ENCODE measurements at regions not wholly inside any gene's neighbourhood (a gene's known extent, or its start where the extent isn't known, plus 50 kb on each side); places are given as distances from the start of the nearest gene placed in this dataset.

- no peaks in the 10 kb centered on the region for H3K9me1 ChIP-seq (replicated peaks; ENCODE audit: control insufficient read depth, extremely low read depth, insufficient read depth, low read length)
- H3K4me1 ChIP-seq (ENCODE audit: control insufficient read depth, extremely low read depth, insufficient read depth, low read length): no peaks in the 10 kb centered on the region
- H4K20me1 ChIP-seq (replicated peaks; ENCODE audit: control insufficient read depth, extremely low read depth, insufficient read depth, low read length): no peaks in the 10 kb centered on the region
- ChIA-PET POLR2A (no interaction called here), CTCF (interaction anchor here (1.3 kb wide), 1 partner anchor 9 kb away, joined by 3 read pairs; no protein-coding TSS in a partner anchor)
- no peak overlapping the region for H3K4me2 ChIP-seq (ENCODE audit: insufficient read depth, low read length)
- no peaks in the 10 kb centered on the region for H3K27me3 ChIP-seq (ENCODE audit: control insufficient read depth in 2 of 2, insufficient read depth in 2 of 2, low read length in 2 of 2)
- H3K9me3 ChIP-seq (replicated peaks; ENCODE audit: control insufficient read depth, insufficient read depth, low read length): no peaks in the 10 kb centered on the region
- dilution Hi-C loops (cut with MboI; ENCODE audit: extremely low pct_ligation_motif_present, low sequenced_read_pairs) (no loop called here), intact Hi-C loops (cut with micrococcal nuclease) (loop anchor here (5.0 kb wide), 2 partner anchors 808 to 1022 kb away; no protein-coding TSS in a partner anchor)
- FAIRE-seq: no peak
- no peaks in the 10 kb centered on the region for H3K79me2 ChIP-seq (ENCODE audit: control insufficient read depth, insufficient read depth, low read length)
- no peak overlapping the region for H3K4me3 ChIP-seq (replicated peaks in 1 of 3; ENCODE audit: insufficient read depth in 1 of 3, low read depth in 1 of 3, low read length in 3 of 3)
- TF ChIP-seq CTCF (IDR thresholded peaks at IDR 0.05; ENCODE audit: extremely low read depth in 1 of 2, insufficient read depth in 1 of 2, low read depth in 1 of 2, low read length in 2 of 2): no peak
- no peak for TF ChIP-seq POLR2AphosphoS5 (IDR thresholded peaks at IDR 0.05; ENCODE audit: insufficient read depth, low read depth, low read length)
- TF ChIP-seq EZH2 (IDR thresholded peaks at IDR 0.05; ENCODE audit: borderline replicate concordance, low read depth, low read length, severe bottlenecking): no peak
- no peak for TF ChIP-seq POLR2A (IDR thresholded peaks at IDR 0.05; ENCODE audit: low read depth, low read length)
- no peak for TF ChIP-seq GATA2 (IDR thresholded peaks at IDR 0.05; ENCODE audit: insufficient read depth, insufficient read length, low read depth, low read length)
- TF ChIP-seq MYC (IDR thresholded peaks at IDR 0.05; ENCODE audit: low read depth, low read length): no peak
- no peak for TF ChIP-seq MAX (IDR thresholded peaks at IDR 0.05; ENCODE audit: insufficient read depth, insufficient read length)
- no peak for TF ChIP-seq JUN (IDR thresholded peaks at IDR 0.05; ENCODE audit: borderline replicate concordance, insufficient read depth, insufficient read length, low read depth)
- no peak for TF ChIP-seq FOS (IDR thresholded peaks at IDR 0.05; ENCODE audit: borderline replicate concordance, insufficient read depth, low read length)
- DNase-seq (ENCODE audit: low read depth, low spot score): no peak
- H3K9ac ChIP-seq (replicated peaks; ENCODE audit: extremely low read depth, insufficient read depth, low read length): no peak overlapping the region
- no peaks in the 10 kb centered on the region for H3K36me3 ChIP-seq (ENCODE audit: control insufficient read depth in 2 of 2, extremely low read depth in 1 of 2, insufficient read depth in 2 of 2, low read length in 2 of 2)
- BruUV-seq (replicated peaks): no TSS peak
- no peak overlapping the region for H3K27ac ChIP-seq (ENCODE audit: insufficient read depth, low read depth, low read length)
- H2AFZ ChIP-seq (ENCODE audit: low read depth, low read length): no peak overlapping the region
Measured at GRCh38 chr13:63129995-63130394, 1714.3 kb upstream of the PCDH20 start.

Data from endothelial cell of umbilical vein (primary cell).